ENCODE measurements at regions not wholly inside any gene's neighbourhood (a gene's known extent, or its start where the extent isn't known, plus 50 kb on each side); places are given as distances from the start of the nearest gene placed in this dataset.

DNA sequence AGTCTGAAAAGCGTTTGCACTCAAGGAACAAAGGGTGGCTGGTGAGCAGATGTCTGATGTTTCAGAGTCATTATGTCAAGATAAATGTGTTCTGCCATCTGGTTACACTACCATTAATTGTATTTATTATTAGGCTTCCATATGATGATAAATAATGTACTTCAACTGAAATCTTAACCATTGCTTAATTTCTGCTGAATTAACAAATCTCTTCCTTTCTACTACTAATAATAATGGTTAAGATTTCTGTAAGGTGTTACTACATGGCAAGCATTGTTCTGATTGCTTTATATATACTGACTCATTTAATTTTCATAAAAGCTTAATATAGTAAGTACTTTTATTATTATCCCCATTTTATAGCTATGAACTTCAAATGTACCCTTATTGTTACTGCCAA lies 68.4 kb upstream of the GALNT15 start:
- TF ChIP-seq, protein P1, sequence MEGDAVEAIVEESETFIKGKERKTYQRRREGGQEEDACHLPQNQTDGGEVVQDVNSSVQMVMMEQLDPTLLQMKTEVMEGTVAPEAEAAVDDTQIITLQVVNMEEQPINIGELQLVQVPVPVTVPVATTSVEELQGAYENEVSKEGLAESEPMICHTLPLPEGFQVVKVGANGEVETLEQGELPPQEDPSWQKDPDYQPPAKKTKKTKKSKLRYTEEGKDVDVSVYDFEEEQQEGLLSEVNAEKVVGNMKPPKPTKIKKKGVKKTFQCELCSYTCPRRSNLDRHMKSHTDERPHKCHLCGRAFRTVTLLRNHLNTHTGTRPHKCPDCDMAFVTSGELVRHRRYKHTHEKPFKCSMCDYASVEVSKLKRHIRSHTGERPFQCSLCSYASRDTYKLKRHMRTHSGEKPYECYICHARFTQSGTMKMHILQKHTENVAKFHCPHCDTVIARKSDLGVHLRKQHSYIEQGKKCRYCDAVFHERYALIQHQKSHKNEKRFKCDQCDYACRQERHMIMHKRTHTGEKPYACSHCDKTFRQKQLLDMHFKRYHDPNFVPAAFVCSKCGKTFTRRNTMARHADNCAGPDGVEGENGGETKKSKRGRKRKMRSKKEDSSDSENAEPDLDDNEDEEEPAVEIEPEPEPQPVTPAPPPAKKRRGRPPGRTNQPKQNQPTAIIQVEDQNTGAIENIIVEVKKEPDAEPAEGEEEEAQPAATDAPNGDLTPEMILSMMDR (IDR thresholded peaks at IDR 0.05) = no peak
- no peak for TF ChIP-seq POLR2A (IDR thresholded peaks at IDR 0.05)
